ENCODE measurements at regions not wholly inside any gene's neighbourhood (a gene's known extent, or its start where the extent isn't known, plus 50 kb on each side); places are given as distances from the start of the nearest gene placed in this dataset.

DNA sequence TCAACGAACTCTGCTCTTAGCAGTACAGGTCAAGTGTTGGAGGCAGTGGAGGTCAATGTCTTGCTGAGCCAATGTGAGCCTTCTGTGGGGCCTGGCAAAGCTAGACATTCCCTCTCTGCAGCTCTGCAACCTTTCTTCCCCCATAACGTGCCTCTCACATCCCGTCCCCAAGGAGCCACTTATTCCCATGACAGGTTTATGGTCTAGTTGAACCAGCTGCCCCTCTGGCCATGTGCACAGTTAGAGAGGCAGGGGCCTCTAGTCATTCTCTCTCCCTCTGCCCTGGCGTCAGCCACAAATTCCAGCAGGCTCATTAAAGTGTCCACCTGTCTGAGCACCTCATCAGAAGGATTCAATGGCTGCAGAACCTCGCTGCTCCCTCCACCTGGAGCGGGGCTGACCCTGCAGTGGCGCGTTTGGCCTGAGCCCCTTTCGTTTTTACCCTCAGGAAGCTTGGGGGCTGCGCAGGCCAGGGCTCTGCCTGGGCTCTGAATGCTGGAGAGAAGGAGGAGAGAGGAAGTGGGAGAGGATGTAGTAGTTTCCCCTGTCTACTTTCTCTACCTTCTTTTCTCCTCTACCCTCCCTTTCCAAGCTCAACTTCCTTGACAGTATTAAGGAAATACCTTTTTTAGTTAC, 302.1 kb upstream of the B3GAT1 start:
- TF ChIP-seq, protein P1, sequence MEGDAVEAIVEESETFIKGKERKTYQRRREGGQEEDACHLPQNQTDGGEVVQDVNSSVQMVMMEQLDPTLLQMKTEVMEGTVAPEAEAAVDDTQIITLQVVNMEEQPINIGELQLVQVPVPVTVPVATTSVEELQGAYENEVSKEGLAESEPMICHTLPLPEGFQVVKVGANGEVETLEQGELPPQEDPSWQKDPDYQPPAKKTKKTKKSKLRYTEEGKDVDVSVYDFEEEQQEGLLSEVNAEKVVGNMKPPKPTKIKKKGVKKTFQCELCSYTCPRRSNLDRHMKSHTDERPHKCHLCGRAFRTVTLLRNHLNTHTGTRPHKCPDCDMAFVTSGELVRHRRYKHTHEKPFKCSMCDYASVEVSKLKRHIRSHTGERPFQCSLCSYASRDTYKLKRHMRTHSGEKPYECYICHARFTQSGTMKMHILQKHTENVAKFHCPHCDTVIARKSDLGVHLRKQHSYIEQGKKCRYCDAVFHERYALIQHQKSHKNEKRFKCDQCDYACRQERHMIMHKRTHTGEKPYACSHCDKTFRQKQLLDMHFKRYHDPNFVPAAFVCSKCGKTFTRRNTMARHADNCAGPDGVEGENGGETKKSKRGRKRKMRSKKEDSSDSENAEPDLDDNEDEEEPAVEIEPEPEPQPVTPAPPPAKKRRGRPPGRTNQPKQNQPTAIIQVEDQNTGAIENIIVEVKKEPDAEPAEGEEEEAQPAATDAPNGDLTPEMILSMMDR (IDR thresholded peaks at IDR 0.05), result no peak
- no peak for TF ChIP-seq POLR2A (IDR thresholded peaks at IDR 0.05)

Measured in sigmoid colon (tissue), 3 donors.